ENCODE measurements at regions not wholly inside any gene's neighbourhood (a gene's known extent, or its start where the extent isn't known, plus 50 kb on each side); places are given as distances from the start of the nearest gene placed in this dataset.

GRCh38 chr5:156251076-156251475, 75.9 kb upstream of the SGCD start:
- in situ Hi-C loops (cut with HindIII; ENCODE audit: low sequenced_read_pairs) = no loop called here
- no peak for TF ChIP-seq CTCF (IDR thresholded peaks at IDR 0.05; ENCODE audit: low read depth, low read length, missing control alignments)
- no peak for DNase-seq (ENCODE audit: low read depth)
- no peak overlapping the region for H3K4me3 ChIP-seq (ENCODE audit: low read depth, low read length)

- DNase-seq (ENCODE audit: low read depth) = no peak
- H3K4me3 ChIP-seq (ENCODE audit: low read depth, low read length) = no peak overlapping the region
- in situ Hi-C loops (cut with HindIII; ENCODE audit: low sequenced_read_pairs) = no loop called here
- TF ChIP-seq CTCF (IDR thresholded peaks at IDR 0.05; ENCODE audit: low read depth, low read length, missing control alignments) = no peak
These were observed 73.8 kb upstream of the SGCD start for GRCh38 chr5:156253130-156253529.

GRCh38 chr5:156254196-156254595, 72.8 kb upstream of the SGCD start:
- no peak for DNase-seq (ENCODE audit: low read depth)
- in situ Hi-C loops (cut with HindIII; ENCODE audit: low sequenced_read_pairs) = no loop called here
- no peak for TF ChIP-seq CTCF (IDR thresholded peaks at IDR 0.05; ENCODE audit: low read depth, low read length, missing control alignments)
- no peak overlapping the region for H3K4me3 ChIP-seq (ENCODE audit: low read depth, low read length)

GRCh38 chr5:156256642-156257041, 70.3 kb upstream of the SGCD start:
- DNase-seq (ENCODE audit: low read depth) = no peak
- H3K4me3 ChIP-seq (ENCODE audit: low read depth, low read length) = no peak overlapping the region
- in situ Hi-C loops (cut with HindIII; ENCODE audit: low sequenced_read_pairs) = no loop called here
- no peak for TF ChIP-seq CTCF (IDR thresholded peaks at IDR 0.05; ENCODE audit: low read depth, low read length, missing control alignments)

GRCh38 chr5:156258934-156259333, 68.0 kb upstream of the SGCD start:
- H3K4me3 ChIP-seq (ENCODE audit: low read depth, low read length) = no peak overlapping the region
- no peak for DNase-seq (ENCODE audit: low read depth)
- TF ChIP-seq CTCF (IDR thresholded peaks at IDR 0.05; ENCODE audit: low read depth, low read length, missing control alignments) = no peak
- in situ Hi-C loops (cut with HindIII; ENCODE audit: low sequenced_read_pairs) = no loop called here

- in situ Hi-C loops (cut with HindIII; ENCODE audit: low sequenced_read_pairs) = no loop called here
- no peak for TF ChIP-seq CTCF (IDR thresholded peaks at IDR 0.05; ENCODE audit: low read depth, low read length, missing control alignments)
- no peak overlapping the region for H3K4me3 ChIP-seq (ENCODE audit: low read depth, low read length)
- DNase-seq (ENCODE audit: low read depth) = no peak
These were observed 67.3 kb upstream of the SGCD start for GRCh38 chr5:156259618-156260017.
